ENCODE measurements at regions not wholly inside any gene's neighbourhood (a gene's known extent, or its start where the extent isn't known, plus 50 kb on each side); places are given as distances from the start of the nearest gene placed in this dataset.

- Histone ChIP-seq H3K9me3 (ENCODE audit: control insufficient read depth, insufficient read depth, low read length) (no peaks in the 10 kb centered on the region), H3K4me1 (ENCODE audit: control insufficient read depth, insufficient read depth, low read length) (no peaks in the 10 kb centered on the region), H3K4me3 (ENCODE audit: low read length) (no peak overlapping the region), H3K36me3 (ENCODE audit: control insufficient read depth, insufficient read depth, low read length) (no peaks in the 10 kb centered on the region), H3K27ac (ENCODE audit: low read length) (no peak overlapping the region), H3K27me3 (ENCODE audit: control insufficient read depth, insufficient read depth, low read length) (no peaks in the 10 kb centered on the region)
- DNase-seq = no peak
- Mint-ChIP-seq H3K36me3 (no peaks in the 10 kb centered on the region), H3K27me3 (ENCODE audit: low read depth in 2 of 2) (no peaks in the 10 kb centered on the region), H3K27ac (no peak overlapping the region), H3K4me1 (no peaks in the 10 kb centered on the region), H3K9me3 (no peaks in the 10 kb centered on the region), H3K4me3 (no peak overlapping the region)
- no peak for ATAC-seq
- 100% methylated on average over 3 of the region's 3 CpGs for WGBS (ENCODE audit: insufficient coverage)
- TF ChIP-seq, protein P1, sequence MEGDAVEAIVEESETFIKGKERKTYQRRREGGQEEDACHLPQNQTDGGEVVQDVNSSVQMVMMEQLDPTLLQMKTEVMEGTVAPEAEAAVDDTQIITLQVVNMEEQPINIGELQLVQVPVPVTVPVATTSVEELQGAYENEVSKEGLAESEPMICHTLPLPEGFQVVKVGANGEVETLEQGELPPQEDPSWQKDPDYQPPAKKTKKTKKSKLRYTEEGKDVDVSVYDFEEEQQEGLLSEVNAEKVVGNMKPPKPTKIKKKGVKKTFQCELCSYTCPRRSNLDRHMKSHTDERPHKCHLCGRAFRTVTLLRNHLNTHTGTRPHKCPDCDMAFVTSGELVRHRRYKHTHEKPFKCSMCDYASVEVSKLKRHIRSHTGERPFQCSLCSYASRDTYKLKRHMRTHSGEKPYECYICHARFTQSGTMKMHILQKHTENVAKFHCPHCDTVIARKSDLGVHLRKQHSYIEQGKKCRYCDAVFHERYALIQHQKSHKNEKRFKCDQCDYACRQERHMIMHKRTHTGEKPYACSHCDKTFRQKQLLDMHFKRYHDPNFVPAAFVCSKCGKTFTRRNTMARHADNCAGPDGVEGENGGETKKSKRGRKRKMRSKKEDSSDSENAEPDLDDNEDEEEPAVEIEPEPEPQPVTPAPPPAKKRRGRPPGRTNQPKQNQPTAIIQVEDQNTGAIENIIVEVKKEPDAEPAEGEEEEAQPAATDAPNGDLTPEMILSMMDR (IDR thresholded peaks at IDR 0.05) = no peak
- intact Hi-C loops (cut with micrococcal nuclease) = no loop called here
These were observed 101.0 kb upstream of the DMAC1 start for GRCh38 chr9:7900541-7900940.

DNA sequence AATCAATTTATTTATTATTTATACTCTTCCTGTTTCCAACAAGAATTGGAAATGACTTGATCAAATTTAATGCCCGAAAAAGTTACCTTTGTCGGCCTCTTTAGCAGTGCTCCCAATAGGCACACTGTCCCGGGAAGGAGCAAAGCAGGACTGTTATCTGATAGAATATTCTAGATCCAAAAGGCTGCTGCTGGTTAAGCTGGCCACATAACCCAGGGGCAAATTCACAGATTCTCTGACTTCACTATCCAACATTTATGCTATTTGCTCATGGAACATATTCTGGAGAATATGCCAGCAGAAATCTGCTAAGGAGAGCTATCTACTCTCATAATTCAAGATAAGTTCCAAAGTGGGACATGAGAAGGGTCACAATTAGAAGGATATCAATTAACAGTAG, 100.2 kb upstream of the DMAC1 start:
- no peak overlapping the region for H3K4me3 ChIP-seq (ENCODE audit: low read length)
- no peaks in the 10 kb centered on the region for H3K4me1 Mint-ChIP-seq
- H3K27me3 Mint-ChIP-seq (ENCODE audit: low read depth in 2 of 2) = no peaks in the 10 kb centered on the region
- ATAC-seq (no peak), DNase-seq (no peak)
- no peak overlapping the region for H3K27ac ChIP-seq (ENCODE audit: low read length)
- no peaks in the 10 kb centered on the region for H3K9me3 Mint-ChIP-seq
- no peak overlapping the region for H3K27ac Mint-ChIP-seq
- H3K36me3 Mint-ChIP-seq = no peaks in the 10 kb centered on the region
- 57% methylated on average over 3 of the region's 3 CpGs for WGBS (ENCODE audit: insufficient coverage)
- TF ChIP-seq, protein P1 (IDR thresholded peaks at IDR 0.05) = no peak
- no peaks in the 10 kb centered on the region for H3K36me3 ChIP-seq (ENCODE audit: control insufficient read depth, insufficient read depth, low read length)
- no peaks in the 10 kb centered on the region for H3K4me1 ChIP-seq (ENCODE audit: control insufficient read depth, insufficient read depth, low read length)
- intact Hi-C loops (cut with micrococcal nuclease) = no loop called here
- H3K9me3 ChIP-seq (ENCODE audit: control insufficient read depth, insufficient read depth, low read length) = no peaks in the 10 kb centered on the region
- H3K27me3 ChIP-seq (ENCODE audit: control insufficient read depth, insufficient read depth, low read length) = no peaks in the 10 kb centered on the region
- H3K4me3 Mint-ChIP-seq = no peak overlapping the region

- TF ChIP-seq, protein P1 (IDR thresholded peaks at IDR 0.05) = no peak
- H3K27ac Mint-ChIP-seq = no peak overlapping the region
These were observed 94.7 kb upstream of the DMAC1 start for GRCh38 chr9:7894231-7894630.

GRCh38 chr9:7892975-7893374, 93.4 kb upstream of the DMAC1 start:
- TF ChIP-seq, protein P1 (IDR thresholded peaks at IDR 0.05) = no peak
- H3K36me3 ChIP-seq (ENCODE audit: control insufficient read depth, insufficient read depth, low read length) = no peaks in the 10 kb centered on the region

More at GRCh38 chr9:7894231-7894630, 94.7 kb upstream of the DMAC1 start:
- H3K4me3 Mint-ChIP-seq = no peak overlapping the region
- H3K4me1 Mint-ChIP-seq = no peaks in the 10 kb centered on the region
- Histone ChIP-seq H3K27ac (ENCODE audit: low read length) (no peak overlapping the region), H3K9me3 (ENCODE audit: control insufficient read depth, insufficient read depth, low read length) (no peaks in the 10 kb centered on the region), H3K4me3 (ENCODE audit: low read length) (no peak overlapping the region), H3K27me3 (ENCODE audit: control insufficient read depth, insufficient read depth, low read length) (no peaks in the 10 kb centered on the region), H3K36me3 (ENCODE audit: control insufficient read depth, insufficient read depth, low read length) (no peaks in the 10 kb centered on the region), H3K4me1 (ENCODE audit: control insufficient read depth, insufficient read depth, low read length) (no peaks in the 10 kb centered on the region)
- WGBS (ENCODE audit: insufficient coverage) = 89% methylated on average over 3 of the region's 4 CpGs
- ATAC-seq (no peak), DNase-seq (no peak)
- peaks cover 3 to 5% of the 10 kb centered on the region in 2 donors for H3K9me3 Mint-ChIP-seq
- intact Hi-C loops (cut with micrococcal nuclease) = no loop called here
- no peaks in the 10 kb centered on the region for H3K36me3 Mint-ChIP-seq
- H3K27me3 Mint-ChIP-seq (ENCODE audit: low read depth in 2 of 2) = peaks cover 0 to 2% of the 10 kb centered on the region in 2 donors

More at GRCh38 chr9:7892975-7893374, 93.4 kb upstream of the DMAC1 start:
- H3K27me3 ChIP-seq (ENCODE audit: control insufficient read depth, insufficient read depth, low read length) = no peaks in the 10 kb centered on the region
- H3K27me3 Mint-ChIP-seq (ENCODE audit: low read depth in 2 of 2) = peaks cover 0 to 2% of the 10 kb centered on the region in 2 donors
- peaks cover 3 to 5% of the 10 kb centered on the region in 2 donors for H3K9me3 Mint-ChIP-seq
- ATAC-seq (no peak), DNase-seq (no peak)
- no peak overlapping the region for H3K27ac Mint-ChIP-seq
- H3K4me1 Mint-ChIP-seq = no peaks in the 10 kb centered on the region
- no peaks in the 10 kb centered on the region for H3K4me1 ChIP-seq (ENCODE audit: control insufficient read depth, insufficient read depth, low read length)
- no peaks in the 10 kb centered on the region for H3K36me3 Mint-ChIP-seq
- H3K4me3 Mint-ChIP-seq = no peak overlapping the region
- 91% methylated on average over 5 of the region's 5 CpGs for WGBS (ENCODE audit: insufficient coverage)
- intact Hi-C loops (cut with micrococcal nuclease) = no loop called here
- no peaks in the 10 kb centered on the region for H3K9me3 ChIP-seq (ENCODE audit: control insufficient read depth, insufficient read depth, low read length)
- H3K4me3 ChIP-seq (ENCODE audit: low read length) = no peak overlapping the region
- H3K27ac ChIP-seq (ENCODE audit: low read length) = no peak overlapping the region
